ENCODE measurements at regions not wholly inside any gene's neighbourhood (a gene's known extent, or its start where the extent isn't known, plus 50 kb on each side); places are given as distances from the start of the nearest gene placed in this dataset.

DNA sequence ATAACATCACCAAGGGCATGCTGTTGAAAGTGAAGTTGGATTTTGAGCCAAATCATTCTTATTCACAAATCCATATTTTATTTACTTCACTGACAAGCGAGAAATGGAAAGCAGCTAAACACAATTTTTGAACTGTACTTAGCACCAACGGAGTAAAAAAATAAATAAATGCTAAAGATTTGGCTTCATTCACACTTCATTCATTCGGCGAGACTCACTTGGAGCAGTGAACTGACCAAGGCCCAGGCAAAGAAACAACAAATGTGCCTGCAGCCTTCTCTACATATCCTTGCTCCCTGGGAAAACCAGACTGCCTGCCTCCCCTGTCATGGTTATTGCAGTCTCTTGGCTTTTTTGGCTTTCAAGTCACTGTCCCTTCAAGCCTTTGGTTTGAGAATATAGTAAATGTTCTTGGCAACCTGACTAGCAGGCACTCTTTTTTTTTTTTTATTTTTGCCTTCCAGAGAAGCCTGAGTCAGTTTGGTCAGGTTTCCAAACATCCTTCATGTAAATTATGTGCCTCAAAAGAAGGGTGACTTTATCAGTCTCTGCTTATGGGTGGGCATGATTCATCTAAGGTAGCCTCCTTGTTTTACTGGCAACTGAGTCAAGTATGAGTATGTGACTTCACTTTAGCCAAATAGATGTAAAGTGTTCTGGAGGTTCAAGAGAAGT, 177.6 kb upstream of the MEOX2 start:
- intact Hi-C loops (cut with micrococcal nuclease): no loop called here
- Histone ChIP-seq H3K27ac (replicated peaks) (no peak overlapping the region), H3K4me1 (no peaks in the 10 kb centered on the region), H3K27me3 (ENCODE audit: low read depth) (no peaks in the 10 kb centered on the region), H3K4me3 (no peak overlapping the region), H3K9me3 (replicated peaks) (no peaks in the 10 kb centered on the region), H3K36me3 (no peaks in the 10 kb centered on the region)
- TF ChIP-seq, protein P1, sequence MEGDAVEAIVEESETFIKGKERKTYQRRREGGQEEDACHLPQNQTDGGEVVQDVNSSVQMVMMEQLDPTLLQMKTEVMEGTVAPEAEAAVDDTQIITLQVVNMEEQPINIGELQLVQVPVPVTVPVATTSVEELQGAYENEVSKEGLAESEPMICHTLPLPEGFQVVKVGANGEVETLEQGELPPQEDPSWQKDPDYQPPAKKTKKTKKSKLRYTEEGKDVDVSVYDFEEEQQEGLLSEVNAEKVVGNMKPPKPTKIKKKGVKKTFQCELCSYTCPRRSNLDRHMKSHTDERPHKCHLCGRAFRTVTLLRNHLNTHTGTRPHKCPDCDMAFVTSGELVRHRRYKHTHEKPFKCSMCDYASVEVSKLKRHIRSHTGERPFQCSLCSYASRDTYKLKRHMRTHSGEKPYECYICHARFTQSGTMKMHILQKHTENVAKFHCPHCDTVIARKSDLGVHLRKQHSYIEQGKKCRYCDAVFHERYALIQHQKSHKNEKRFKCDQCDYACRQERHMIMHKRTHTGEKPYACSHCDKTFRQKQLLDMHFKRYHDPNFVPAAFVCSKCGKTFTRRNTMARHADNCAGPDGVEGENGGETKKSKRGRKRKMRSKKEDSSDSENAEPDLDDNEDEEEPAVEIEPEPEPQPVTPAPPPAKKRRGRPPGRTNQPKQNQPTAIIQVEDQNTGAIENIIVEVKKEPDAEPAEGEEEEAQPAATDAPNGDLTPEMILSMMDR (IDR thresholded peaks at IDR 0.05; ENCODE audit: borderline replicate concordance): no peak
- DNase-seq: no peak

DNA sequence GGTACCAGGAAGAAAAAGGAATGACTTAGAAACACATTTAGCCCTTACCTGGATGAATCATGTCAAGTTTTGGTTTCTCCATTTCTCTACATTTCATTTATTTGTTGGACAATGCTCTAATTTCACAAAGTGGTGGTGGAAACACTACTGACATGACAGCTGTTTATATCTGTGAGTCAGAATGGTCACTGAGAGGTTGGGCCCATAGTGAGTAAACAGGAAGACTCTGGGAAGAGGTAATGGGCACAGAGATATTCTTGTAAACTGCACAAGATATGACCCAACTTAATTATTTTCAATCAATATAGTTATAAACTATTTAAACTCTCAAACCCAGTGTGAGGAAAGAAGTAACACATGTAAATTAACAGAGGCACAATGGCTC, 176.3 kb upstream of the MEOX2 start:
- no peaks in the 10 kb centered on the region for H3K4me1 ChIP-seq
- TF ChIP-seq, protein P1 (IDR thresholded peaks at IDR 0.05; ENCODE audit: borderline replicate concordance): no peak
- no peaks in the 10 kb centered on the region for H3K27me3 ChIP-seq (ENCODE audit: low read depth)
- no peaks in the 10 kb centered on the region for H3K36me3 ChIP-seq
- no peak overlapping the region for H3K4me3 ChIP-seq
- no peak overlapping the region for H3K27ac ChIP-seq (replicated peaks)
- intact Hi-C loops (cut with micrococcal nuclease): no loop called here
- no peak for DNase-seq
- H3K9me3 ChIP-seq (replicated peaks): no peaks in the 10 kb centered on the region

DNA sequence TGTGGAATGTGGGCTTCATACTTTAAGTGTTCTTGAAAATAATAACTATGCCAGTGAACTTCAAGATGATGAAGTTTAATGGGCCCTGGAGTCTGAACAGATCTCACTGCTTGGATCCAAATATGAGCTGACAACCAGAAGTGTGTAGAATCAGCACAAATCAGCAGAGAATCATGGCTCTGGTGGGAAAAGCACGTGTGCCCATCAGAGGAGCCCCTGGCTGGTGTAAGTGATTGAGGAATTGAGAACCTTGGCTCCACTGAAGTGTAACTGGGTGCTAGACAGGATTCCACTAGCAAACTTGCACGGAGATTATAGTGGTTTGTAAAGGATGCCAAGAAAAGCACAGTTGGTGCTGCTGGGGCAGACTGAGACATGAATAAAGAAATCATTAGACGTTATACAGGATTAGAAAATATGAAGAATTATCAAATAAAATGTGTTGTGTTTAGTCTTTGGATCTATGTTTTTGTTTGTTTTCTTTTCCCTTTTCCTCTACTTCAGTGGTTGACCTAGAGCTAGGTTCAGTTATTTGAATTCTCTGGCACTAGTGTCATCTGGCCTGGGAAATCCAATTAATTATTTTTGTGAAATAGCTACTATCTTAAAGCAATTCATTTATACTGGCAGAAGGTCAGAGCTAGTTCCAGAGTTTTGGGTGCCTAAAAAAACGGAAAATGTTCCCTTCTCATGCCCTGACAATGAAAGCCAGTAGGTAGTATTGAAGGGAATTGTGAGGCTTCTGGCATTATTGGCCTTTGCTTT, 175.7 kb upstream of the MEOX2 start:
- intact Hi-C loops (cut with micrococcal nuclease): no loop called here

DNA sequence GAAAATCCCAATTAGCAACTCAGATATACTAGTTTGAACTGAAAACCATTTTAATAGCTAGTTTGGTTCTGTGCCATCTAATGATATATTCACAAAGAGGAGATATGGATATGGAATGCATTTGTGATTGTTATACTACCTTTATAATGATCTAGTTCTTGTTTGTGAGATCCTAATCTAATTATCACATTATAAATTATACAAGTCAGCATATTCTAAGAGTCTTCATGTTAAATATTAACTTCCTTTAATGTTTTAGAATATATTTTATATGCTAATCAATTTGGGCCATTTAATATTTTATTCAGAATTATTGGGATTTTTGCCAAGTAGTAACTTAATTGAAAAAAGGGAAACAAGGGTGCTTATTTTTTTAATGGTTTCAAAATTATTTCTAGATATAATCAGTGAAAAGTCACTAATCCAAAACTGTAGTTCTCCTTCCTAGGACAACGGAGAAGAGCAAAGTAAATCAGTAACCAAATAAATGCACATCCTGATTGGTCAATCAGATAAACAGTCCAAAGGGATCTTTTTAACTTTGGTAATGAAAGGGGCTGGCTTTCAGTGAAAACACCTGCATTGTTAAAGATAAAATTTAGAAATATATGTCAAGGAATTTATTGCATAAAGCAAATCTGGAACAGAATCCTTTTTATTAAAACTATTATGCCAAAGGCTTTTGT, 173.9 kb upstream of the MEOX2 start:
- Histone ChIP-seq H3K4me1 (peaks cover 9% of the 10 kb centered on the region), H3K27ac (replicated peaks) (no peak overlapping the region), H3K27me3 (ENCODE audit: low read depth) (no peaks in the 10 kb centered on the region), H3K4me3 (no peak overlapping the region), H3K36me3 (no peaks in the 10 kb centered on the region), H3K9me3 (replicated peaks) (no peaks in the 10 kb centered on the region)
- DNase-seq: no peak
- intact Hi-C loops (cut with micrococcal nuclease): no loop called here
- TF ChIP-seq, protein P1 (IDR thresholded peaks at IDR 0.05; ENCODE audit: borderline replicate concordance): no peak

More for the DNA sequence above, 175.7 kb upstream of the MEOX2 start:
- H3K36me3 ChIP-seq: no peaks in the 10 kb centered on the region
- H3K4me3 ChIP-seq: no peak overlapping the region
- no peak for DNase-seq
- TF ChIP-seq, protein P1 (IDR thresholded peaks at IDR 0.05; ENCODE audit: borderline replicate concordance): no peak
- H3K27me3 ChIP-seq (ENCODE audit: low read depth): no peaks in the 10 kb centered on the region
- H3K9me3 ChIP-seq (replicated peaks): no peaks in the 10 kb centered on the region
- no peak overlapping the region for H3K27ac ChIP-seq (replicated peaks)
- H3K4me1 ChIP-seq: no peaks in the 10 kb centered on the region

DNA sequence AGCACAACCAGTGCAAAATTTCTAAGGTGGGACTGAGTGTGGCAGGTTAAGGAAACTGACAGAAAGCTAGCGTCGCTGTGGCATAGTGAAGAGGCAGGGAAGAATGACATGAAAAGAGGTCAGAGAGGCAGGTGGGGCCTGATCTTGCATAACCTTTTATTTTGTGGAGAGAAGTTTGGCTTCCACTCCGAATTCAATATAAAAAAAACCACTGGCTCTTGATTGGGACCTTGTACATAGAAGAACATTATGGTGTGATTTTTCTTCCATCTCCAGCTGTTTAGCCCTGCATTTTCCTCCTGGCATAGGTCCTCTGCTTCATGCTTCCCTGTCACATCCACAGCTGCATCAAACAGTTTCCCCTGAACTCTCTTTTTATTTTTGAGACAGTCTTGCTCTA, 170.5 kb upstream of the MEOX2 start:
- DNase-seq: no peak
- intact Hi-C loops (cut with micrococcal nuclease): no loop called here

More for the DNA sequence above, 170.5 kb upstream of the MEOX2 start:
- Histone ChIP-seq H3K27me3 (ENCODE audit: low read depth) (no peaks in the 10 kb centered on the region), H3K9me3 (replicated peaks) (no peaks in the 10 kb centered on the region), H3K4me3 (no peak overlapping the region), H3K27ac (replicated peaks) (no peak overlapping the region), H3K4me1 (peaks cover 29% of the 10 kb centered on the region), H3K36me3 (no peaks in the 10 kb centered on the region)
- TF ChIP-seq, protein P1 (IDR thresholded peaks at IDR 0.05; ENCODE audit: borderline replicate concordance): no peak
